Loucy (cell line): ENCODE measurements at regions not wholly inside any gene's neighbourhood (a gene's known extent, or its start where the extent isn't known, plus 50 kb on each side); places are given as distances from the start of the nearest gene placed in this dataset.

ENCODE experiments used
- CTCF ChIP-seq: fragments of 200-600 bp; sonication (generic); conservative IDR thresholded peaks from 2 replicates; pipeline ENCODE4 v1.5.1; 2014; ENCODE audit warnings: mild to moderate bottlenecking, antibody characterized with exemption, low read length
- EZH2phosphoT487 ChIP-seq: fragments of 200-600 bp; IDR thresholded peaks from 2 replicates; pipeline ENCODE4 v1.6.1; 2018; ENCODE audit warnings: antibody characterized with exemption, mild to moderate bottlenecking, moderate library complexity, borderline replicate concordance

GRCh38 chr2:181787310-181788048 is 104.1 kb upstream of the ITPRID2 start:
- no peak for TF ChIP-seq CTCF
- TF ChIP-seq EZH2phosphoT487: no peak
